Body of pancreas (tissue), 4 donors: ENCODE measurements at regions not wholly inside any gene's neighbourhood (a gene's known extent, or its start where the extent isn't known, plus 50 kb on each side); places are given as distances from the start of the nearest gene placed in this dataset.

Source experiments
- CTCF ChIP-seq, 7 experiments: fragments of 450-650 bp in 4 of 7; fragments of 200-600 bp in 3 of 7; sonication (generic) in 3 of 7; IDR thresholded peaks; one replicate each; pipeline ENCODE4 v1.5.1; 2016 to 2019; ENCODE audit warnings: antibody characterized with exemption in 7 of 7
- POLR2A ChIP-seq, 3 donors: fragments of 450-650 bp; IDR thresholded peaks; one replicate each; pipeline ENCODE4 v1.6.1; 2016; ENCODE audit warnings: antibody characterized with exemption in 3 of 3, mild to moderate bottlenecking in 2 of 3

GRCh38 chr5:56465769-56466135 lies 232.6 kb upstream of the ANKRD55 start:
- no peak for TF ChIP-seq POLR2A (IDR thresholded peaks at IDR 0.05)
- no peak for TF ChIP-seq CTCF (IDR thresholded peaks at IDR 0.05)
